SK-N-SH treated with all-trans-retinoic acid at 6 μM for 48 hours (cell line): ENCODE measurements at regions not wholly inside any gene's neighbourhood (a gene's known extent, or its start where the extent isn't known, plus 50 kb on each side); places are given as distances from the start of the nearest gene placed in this dataset.

Experiments
- ATAC-seq: fragments of 200-7000 bp; cut with Tn5 transposase; 3 replicates; pipeline ENCODE4 v1.9.1; 2020; ENCODE audit warnings: mild to moderate bottlenecking, moderate library complexity
- BACH2 ChIP-seq: fragments of 250-450 bp; sonication (Bioruptor Pico); IDR thresholded peaks from 2 replicates; pipeline ENCODE4 v1.9.0; 2021; ENCODE audit warnings: mild to moderate bottlenecking, borderline replicate concordance
- CSDC2 ChIP-seq: fragments of 250-450 bp; sonication (Bioruptor Pico); IDR thresholded peaks from 2 replicates; pipeline ENCODE4 v1.5.0; 2020; ENCODE audit warnings: mild to moderate bottlenecking, moderate library complexity
- ESRRG ChIP-seq: fragments of 250-450 bp; sonication (Bioruptor Pico); IDR thresholded peaks from 2 replicates; pipeline ENCODE4 v1.6.1; 2021; ENCODE audit warnings: mild to moderate bottlenecking
- GLIS3 ChIP-seq: fragments of 250-450 bp; sonication (Bioruptor Pico); IDR thresholded peaks from 2 replicates; pipeline ENCODE4 v1.5.0; 2020; ENCODE audit warnings: mild to moderate bottlenecking, moderate library complexity
- PPARA ChIP-seq: fragments of 250-450 bp; sonication (Bioruptor Pico); IDR thresholded peaks from 2 replicates; pipeline ENCODE4 v1.5.0; 2020; ENCODE audit warnings: mild to moderate bottlenecking, borderline replicate concordance
- RARB ChIP-seq: fragments of 250-450 bp; sonication (Bioruptor Pico); IDR thresholded peaks from 2 replicates; pipeline ENCODE4 v1.8.0; 2021; ENCODE audit warnings: mild to moderate bottlenecking, moderate library complexity
- SNAI2 ChIP-seq: fragments of 250-450 bp; sonication (Bioruptor Pico); IDR thresholded peaks from 2 replicates; pipeline ENCODE4 v1.5.0; 2020; ENCODE audit warnings: mild to moderate bottlenecking, moderate library complexity
- TCF4 ChIP-seq: fragments of 250-450 bp; sonication (Bioruptor Pico); IDR thresholded peaks from 2 replicates; pipeline ENCODE4 v1.8.0; 2021; ENCODE audit warnings: mild to moderate bottlenecking, moderate library complexity, borderline replicate concordance
- ZFP3 ChIP-seq: fragments of 250-450 bp; sonication (Bioruptor Pico); IDR thresholded peaks from 2 replicates; pipeline ENCODE4 v1.5.0; 2020; ENCODE audit warnings: mild to moderate bottlenecking, moderate library complexity
- ZFP30 ChIP-seq: fragments of 450-650 bp; formaldehyde crosslinking; IDR thresholded peaks from 2 replicates; pipeline ENCODE4 v1.5.0; 2022; ENCODE audit warnings: mild to moderate bottlenecking, moderate library complexity
- ZNF565 ChIP-seq: fragments of 450-650 bp; formaldehyde crosslinking; conservative IDR thresholded peaks from 2 replicates; pipeline ENCODE4 v1.5.0; 2020; ENCODE audit warnings: low read depth, mild to moderate bottlenecking, moderate library complexity
- ZNF70 ChIP-seq: fragments of 450-650 bp; formaldehyde crosslinking; IDR thresholded peaks from 2 replicates; pipeline ENCODE4 v1.5.0; 2020; ENCODE audit warnings: mild to moderate bottlenecking, moderate library complexity
- ZNF8 ChIP-seq: fragments of 450-650 bp; formaldehyde crosslinking; IDR thresholded peaks from 2 replicates; pipeline ENCODE4 v1.5.0; 2020; ENCODE audit warnings: mild to moderate bottlenecking, moderate library complexity
- TF ChIP-seq, protein P1 (sequence below): fragments of 250-450 bp; sonication (Bioruptor Pico); IDR thresholded peaks from 2 replicates; pipeline ENCODE4 v1.8.0; 2021; ENCODE audit warnings: low read depth, mild to moderate bottlenecking, moderate library complexity, borderline replicate concordance
- TF ChIP-seq, protein P2 (sequence below): fragments of 250-450 bp; sonication (Bioruptor Pico); IDR thresholded peaks from 2 replicates; pipeline ENCODE4 v1.8.0; 2020; ENCODE audit warnings: mild to moderate bottlenecking, moderate library complexity, borderline replicate concordance
- TF ChIP-seq, protein P3 (sequence below): fragments of 250-450 bp; sonication (Bioruptor Pico); IDR thresholded peaks from 2 replicates; pipeline ENCODE4 v1.5.1; 2021; ENCODE audit warnings: mild to moderate bottlenecking, moderate library complexity
- TF ChIP-seq, protein P4 (sequence below): fragments of 250-450 bp; sonication (Bioruptor Pico); IDR thresholded peaks from 2 replicates; pipeline ENCODE4 v1.5.0; 2020; ENCODE audit warnings: mild to moderate bottlenecking, moderate library complexity

DNA sequence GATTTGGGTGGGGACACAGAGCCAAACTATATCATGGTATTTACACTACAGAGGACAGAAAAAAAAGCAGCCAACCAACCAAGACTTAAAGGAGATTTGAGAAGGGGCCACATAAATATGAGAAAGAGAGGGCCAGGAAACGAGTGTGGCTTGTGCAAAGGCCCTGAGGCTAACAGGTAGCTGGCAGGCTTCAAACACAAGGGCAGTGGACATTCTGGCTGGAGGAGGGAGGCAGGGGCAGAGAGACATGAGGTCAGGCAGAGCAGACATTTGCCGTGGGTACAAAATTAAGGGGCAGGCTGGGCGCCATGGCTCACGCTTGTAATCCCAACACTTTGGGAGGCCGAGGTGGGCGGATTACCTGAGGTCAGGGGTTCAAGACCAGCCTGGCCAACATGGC, 278.7 kb downstream of the FOXO1 start:
- no peak for ATAC-seq
- TF ChIP-seq ZNF565 (CRISPR knock-in tag) (no peak), TCF4 (CRISPR knock-in tag) (no peak), BACH2 (CRISPR knock-in tag) (no peak), ESRRG (CRISPR knock-in tag) (no peak), CSDC2 (CRISPR knock-in tag) (no peak), GLIS3 (CRISPR knock-in tag) (no peak)
- TF ChIP-seq, protein P1, sequence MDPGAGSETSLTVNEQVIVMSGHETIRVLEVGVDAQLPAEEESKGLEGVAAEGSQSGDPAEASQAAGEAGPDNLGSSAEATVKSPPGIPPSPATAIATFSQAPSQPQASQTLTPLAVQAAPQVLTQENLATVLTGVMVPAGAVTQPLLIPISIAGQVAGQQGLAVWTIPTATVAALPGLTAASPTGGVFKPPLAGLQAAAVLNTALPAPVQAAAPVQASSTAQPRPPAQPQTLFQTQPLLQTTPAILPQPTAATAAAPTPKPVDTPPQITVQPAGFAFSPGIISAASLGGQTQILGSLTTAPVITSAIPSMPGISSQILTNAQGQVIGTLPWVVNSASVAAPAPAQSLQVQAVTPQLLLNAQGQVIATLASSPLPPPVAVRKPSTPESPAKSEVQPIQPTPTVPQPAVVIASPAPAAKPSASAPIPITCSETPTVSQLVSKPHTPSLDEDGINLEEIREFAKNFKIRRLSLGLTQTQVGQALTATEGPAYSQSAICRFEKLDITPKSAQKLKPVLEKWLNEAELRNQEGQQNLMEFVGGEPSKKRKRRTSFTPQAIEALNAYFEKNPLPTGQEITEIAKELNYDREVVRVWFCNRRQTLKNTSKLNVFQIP (CRISPR knock-in tag): no peak
- TF ChIP-seq, protein P2, sequence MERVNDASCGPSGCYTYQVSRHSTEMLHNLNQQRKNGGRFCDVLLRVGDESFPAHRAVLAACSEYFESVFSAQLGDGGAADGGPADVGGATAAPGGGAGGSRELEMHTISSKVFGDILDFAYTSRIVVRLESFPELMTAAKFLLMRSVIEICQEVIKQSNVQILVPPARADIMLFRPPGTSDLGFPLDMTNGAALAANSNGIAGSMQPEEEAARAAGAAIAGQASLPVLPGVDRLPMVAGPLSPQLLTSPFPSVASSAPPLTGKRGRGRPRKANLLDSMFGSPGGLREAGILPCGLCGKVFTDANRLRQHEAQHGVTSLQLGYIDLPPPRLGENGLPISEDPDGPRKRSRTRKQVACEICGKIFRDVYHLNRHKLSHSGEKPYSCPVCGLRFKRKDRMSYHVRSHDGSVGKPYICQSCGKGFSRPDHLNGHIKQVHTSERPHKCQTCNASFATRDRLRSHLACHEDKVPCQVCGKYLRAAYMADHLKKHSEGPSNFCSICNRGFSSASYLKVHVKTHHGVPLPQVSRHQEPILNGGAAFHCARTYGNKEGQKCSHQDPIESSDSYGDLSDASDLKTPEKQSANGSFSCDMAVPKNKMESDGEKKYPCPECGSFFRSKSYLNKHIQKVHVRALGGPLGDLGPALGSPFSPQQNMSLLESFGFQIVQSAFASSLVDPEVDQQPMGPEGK (CRISPR knock-in tag): no peak

DNA sequence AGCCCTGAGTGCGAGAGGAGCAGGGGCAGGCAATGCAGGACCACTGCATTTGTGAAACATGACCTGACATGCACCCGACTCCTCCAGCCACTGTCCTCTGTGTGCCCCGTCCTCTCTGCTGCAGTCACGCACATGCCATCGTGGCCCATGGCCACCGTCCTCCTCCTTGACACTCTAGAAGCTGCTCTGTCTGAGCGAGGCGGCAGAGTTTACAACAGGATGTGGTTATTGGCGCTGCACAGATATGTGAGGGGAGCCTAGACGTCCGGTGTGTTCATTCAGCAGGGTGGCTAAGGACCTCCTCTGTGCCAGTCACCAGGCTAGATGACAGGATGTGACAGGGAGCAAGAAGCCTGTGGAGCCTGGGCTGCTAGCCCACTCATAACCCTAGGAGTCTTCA, 277.8 kb downstream of the FOXO1 start:
- ATAC-seq: no peak
- TF ChIP-seq, protein P1 (CRISPR knock-in tag): no peak
- no peak for TF ChIP-seq ZFP30 (CRISPR knock-in tag)
- TF ChIP-seq ZNF8 (CRISPR knock-in tag): no peak
- TF ChIP-seq, protein P2 (CRISPR knock-in tag): no peak
- no peak for TF ChIP-seq ZFP3 (CRISPR knock-in tag)
- TF ChIP-seq CSDC2 (CRISPR knock-in tag): no peak
- TF ChIP-seq BACH2 (CRISPR knock-in tag): no peak
- no peak for TF ChIP-seq SNAI2 (CRISPR knock-in tag)
- no peak for TF ChIP-seq ZNF70 (CRISPR knock-in tag)
- TF ChIP-seq GLIS3 (CRISPR knock-in tag): no peak
- TF ChIP-seq, protein P3, sequence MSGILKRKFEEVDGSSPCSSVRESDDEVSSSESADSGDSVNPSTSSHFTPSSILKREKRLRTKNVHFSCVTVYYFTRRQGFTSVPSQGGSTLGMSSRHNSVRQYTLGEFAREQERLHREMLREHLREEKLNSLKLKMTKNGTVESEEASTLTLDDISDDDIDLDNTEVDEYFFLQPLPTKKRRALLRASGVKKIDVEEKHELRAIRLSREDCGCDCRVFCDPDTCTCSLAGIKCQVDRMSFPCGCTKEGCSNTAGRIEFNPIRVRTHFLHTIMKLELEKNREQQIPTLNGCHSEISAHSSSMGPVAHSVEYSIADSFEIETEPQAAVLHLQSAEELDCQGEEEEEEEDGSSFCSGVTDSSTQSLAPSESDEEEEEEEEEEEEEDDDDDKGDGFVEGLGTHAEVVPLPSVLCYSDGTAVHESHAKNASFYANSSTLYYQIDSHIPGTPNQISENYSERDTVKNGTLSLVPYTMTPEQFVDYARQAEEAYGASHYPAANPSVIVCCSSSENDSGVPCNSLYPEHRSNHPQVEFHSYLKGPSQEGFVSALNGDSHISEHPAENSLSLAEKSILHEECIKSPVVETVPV: no peak
- no peak for TF ChIP-seq RARB
- TF ChIP-seq, protein P4, sequence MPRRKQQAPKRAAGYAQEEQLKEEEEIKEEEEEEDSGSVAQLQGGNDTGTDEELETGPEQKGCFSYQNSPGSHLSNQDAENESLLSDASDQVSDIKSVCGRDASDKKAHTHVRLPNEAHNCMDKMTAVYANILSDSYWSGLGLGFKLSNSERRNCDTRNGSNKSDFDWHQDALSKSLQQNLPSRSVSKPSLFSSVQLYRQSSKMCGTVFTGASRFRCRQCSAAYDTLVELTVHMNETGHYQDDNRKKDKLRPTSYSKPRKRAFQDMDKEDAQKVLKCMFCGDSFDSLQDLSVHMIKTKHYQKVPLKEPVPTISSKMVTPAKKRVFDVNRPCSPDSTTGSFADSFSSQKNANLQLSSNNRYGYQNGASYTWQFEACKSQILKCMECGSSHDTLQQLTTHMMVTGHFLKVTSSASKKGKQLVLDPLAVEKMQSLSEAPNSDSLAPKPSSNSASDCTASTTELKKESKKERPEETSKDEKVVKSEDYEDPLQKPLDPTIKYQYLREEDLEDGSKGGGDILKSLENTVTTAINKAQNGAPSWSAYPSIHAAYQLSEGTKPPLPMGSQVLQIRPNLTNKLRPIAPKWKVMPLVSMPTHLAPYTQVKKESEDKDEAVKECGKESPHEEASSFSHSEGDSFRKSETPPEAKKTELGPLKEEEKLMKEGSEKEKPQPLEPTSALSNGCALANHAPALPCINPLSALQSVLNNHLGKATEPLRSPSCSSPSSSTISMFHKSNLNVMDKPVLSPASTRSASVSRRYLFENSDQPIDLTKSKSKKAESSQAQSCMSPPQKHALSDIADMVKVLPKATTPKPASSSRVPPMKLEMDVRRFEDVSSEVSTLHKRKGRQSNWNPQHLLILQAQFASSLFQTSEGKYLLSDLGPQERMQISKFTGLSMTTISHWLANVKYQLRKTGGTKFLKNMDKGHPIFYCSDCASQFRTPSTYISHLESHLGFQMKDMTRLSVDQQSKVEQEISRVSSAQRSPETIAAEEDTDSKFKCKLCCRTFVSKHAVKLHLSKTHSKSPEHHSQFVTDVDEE (CRISPR knock-in tag): no peak
- no peak for TF ChIP-seq PPARA (CRISPR knock-in tag)

DNA sequence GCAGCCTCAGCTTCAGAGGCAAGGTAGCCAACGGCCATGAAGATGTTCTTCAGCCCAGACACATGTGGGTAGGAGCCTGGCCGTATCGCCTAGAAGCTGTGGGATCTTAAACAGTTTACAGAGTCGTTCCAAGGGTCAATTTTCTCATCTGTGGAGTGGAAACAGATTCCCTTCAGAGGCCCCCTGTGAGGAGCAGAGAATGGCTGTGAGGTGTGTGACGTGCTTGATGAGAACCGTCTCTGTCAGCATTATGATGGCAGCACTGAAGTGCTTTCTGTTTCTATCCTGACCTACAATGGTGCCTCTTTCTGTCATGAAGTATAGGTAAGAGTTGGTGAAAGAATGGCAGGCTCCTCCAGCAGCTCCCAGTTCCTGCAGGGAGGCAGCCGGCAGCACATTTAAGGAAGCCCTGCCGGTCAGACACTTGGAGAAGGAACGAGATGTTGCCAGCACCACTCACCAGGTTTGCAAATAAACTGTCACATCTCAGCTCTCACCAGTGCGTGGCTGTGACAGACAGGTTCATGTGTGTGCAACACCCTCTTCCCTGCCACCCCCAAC, 277.3 kb downstream of the FOXO1 start:
- no peak for ATAC-seq

More for the DNA sequence above, 277.3 kb downstream of the FOXO1 start:
- TF ChIP-seq ZFP30 (CRISPR knock-in tag): no peak
